Fibroblast of peridontal ligament (primary cell): ENCODE measurements at regions not wholly inside any gene's neighbourhood (a gene's known extent, or its start where the extent isn't known, plus 50 kb on each side); places are given as distances from the start of the nearest gene placed in this dataset.

Experiments used
- DNase-seq: peaks from one replicate; pipeline ENCODE4 v3.0.0-alpha.2; 2010; ENCODE audit errors: extremely low read depth

GRCh38 chr5:170451747-170452365, 52.0 kb upstream of the KCNIP1 start:
- DNase-seq, result peak; percentile 45

GRCh38 chr5:170450061-170450669, 53.7 kb upstream of the KCNIP1 start:
- no peak for DNase-seq

- no peak for DNase-seq
These were observed 54.6 kb upstream of the KCNIP1 start for GRCh38 chr5:170449232-170449631.

- DNase-seq, result no peak
These were observed 55.6 kb upstream of the KCNIP1 start for GRCh38 chr5:170448221-170448620.

GRCh38 chr5:170446365-170446764, 57.2 kb upstream of the KCNMB1 start:
- DNase-seq, result no peak

GRCh38 chr5:170445936-170446335, 56.8 kb upstream of the KCNMB1 start:
- no peak for DNase-seq

GRCh38 chr5:170444969-170445505, 55.9 kb upstream of the KCNMB1 start:
- DNase-seq, result no peak

- DNase-seq, result no peak
These were observed 55.0 kb upstream of the KCNMB1 start for GRCh38 chr5:170444181-170444580.

GRCh38 chr5:170443624-170444023, 54.5 kb upstream of the KCNMB1 start:
- no peak for DNase-seq

GRCh38 chr5:170442921-170443320, 53.8 kb upstream of the KCNMB1 start:
- DNase-seq, result no peak

- DNase-seq, result no peak
These were observed 53.2 kb upstream of the KCNMB1 start for GRCh38 chr5:170442391-170442790.

GRCh38 chr5:170441393-170441784, 52.2 kb upstream of the KCNMB1 start:
- DNase-seq, result no peak

- no peak for DNase-seq
These were observed 51.7 kb upstream of the KCNMB1 start for GRCh38 chr5:170440771-170441392.

GRCh38 chr5:170439944-170440269, 50.7 kb upstream of the KCNMB1 start:
- DNase-seq, result no peak

- no peak for DNase-seq
These were observed 50.2 kb upstream of the KCNMB1 start for GRCh38 chr5:170439223-170439943.
